GM18870 (cell line): ENCODE measurements at regions not wholly inside any gene's neighbourhood (a gene's known extent, or its start where the extent isn't known, plus 50 kb on each side); places are given as distances from the start of the nearest gene placed in this dataset.

Experiments
- ATAC-seq: cut with Tn5 transposase; IDR thresholded peaks from one replicate; pipeline ENCODE4 v1.9.1; 2021; ENCODE audit warnings: moderate library complexity; ENCODE audit not compliant: unreplicated experiment

DNA sequence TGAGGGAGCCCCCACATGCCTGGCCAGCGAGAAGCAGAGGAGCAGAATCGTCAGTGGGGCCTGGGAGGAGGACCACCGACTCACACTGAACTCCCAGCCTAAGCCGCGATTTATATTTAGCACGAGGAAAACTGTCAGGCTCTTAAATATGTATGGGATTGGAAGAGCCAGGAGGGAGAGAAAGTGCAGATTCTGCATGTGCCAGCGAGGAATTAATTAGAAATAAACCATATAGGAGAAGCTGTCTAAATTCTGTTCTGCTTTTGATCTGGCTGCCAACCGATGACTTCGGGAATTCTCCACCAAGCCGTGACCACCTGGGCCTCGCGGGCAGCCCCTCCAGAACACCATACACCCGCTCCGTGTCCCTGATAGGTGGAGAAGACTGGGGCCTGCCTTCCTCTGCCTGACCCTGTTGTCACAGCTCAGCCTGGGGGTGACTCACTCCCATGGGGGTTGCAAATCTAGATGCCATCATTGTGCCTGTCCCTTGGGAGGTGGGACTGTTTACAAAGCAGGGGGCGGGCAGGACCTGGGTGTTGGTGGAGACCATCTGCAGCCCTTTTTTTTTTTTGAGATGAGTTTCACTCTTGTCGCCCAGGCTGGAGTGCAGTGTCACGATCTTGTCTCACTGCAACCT is 91.1 kb upstream of the PMEPA1 start:
- no peak for ATAC-seq

DNA sequence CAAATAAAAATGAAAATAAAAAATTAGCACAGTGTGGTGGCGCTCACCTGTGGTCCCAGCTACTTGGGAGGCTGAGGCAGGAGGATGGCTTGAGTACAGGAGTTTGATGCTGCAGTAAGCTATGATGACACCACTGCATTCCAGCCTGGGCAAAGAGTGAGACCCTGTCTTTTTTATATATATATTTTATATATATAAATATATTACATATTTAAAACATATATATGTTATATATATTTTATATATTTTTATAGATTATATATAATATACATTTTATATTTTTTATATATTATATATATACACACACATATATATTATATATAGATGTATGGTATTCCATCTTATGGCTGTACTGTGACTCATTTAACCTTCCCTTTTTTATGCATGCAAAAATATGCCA is 87.6 kb upstream of the PMEPA1 start:
- no peak for ATAC-seq

DNA sequence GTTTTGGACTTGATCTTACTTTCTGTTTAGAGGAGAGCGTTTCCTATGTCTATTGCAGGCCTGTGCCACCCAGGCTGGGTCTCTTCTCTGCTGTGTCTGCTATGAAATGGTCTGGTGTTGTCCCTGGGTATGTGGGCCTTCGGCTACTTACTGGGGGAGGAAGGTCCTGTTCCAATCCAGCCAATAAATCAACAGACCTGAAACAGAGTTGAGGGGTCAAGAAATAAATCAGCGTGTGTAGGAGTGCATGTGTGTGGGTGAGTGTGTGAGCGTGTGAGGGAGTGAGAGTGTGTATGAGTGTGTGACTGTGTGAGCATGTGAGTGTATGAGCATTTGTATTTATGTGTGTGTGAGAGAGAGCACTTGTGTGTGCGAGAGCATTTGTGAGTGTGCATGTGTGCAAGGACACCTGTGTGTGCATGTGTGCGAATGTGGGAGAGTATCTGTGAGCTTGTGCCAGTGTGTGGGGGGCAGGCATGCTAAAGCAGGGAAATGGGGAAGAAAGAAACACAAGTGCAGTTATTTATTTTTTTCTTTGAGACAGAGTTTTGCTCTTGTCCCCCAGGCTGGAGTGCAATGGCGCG is 86.3 kb upstream of the PMEPA1 start:
- ATAC-seq = no peak

DNA sequence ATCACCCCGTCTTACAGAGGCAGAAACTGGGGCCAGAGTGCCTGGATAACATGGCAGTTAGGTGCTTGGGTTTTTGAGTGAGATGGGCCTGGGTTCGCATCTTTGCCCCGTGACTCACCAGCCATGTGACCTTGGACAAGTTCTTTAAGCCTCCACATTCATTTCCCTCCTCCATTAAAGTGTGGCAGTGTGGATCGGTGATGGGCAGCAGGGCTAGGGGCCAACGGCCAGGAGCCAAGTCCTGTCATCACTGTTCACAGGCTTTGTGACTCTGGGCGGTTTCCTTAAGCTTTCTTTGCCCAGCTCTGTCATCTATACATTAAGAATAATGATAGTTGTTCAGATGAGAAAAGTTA is 85.5 kb upstream of the PMEPA1 start:
- ATAC-seq = no peak

DNA sequence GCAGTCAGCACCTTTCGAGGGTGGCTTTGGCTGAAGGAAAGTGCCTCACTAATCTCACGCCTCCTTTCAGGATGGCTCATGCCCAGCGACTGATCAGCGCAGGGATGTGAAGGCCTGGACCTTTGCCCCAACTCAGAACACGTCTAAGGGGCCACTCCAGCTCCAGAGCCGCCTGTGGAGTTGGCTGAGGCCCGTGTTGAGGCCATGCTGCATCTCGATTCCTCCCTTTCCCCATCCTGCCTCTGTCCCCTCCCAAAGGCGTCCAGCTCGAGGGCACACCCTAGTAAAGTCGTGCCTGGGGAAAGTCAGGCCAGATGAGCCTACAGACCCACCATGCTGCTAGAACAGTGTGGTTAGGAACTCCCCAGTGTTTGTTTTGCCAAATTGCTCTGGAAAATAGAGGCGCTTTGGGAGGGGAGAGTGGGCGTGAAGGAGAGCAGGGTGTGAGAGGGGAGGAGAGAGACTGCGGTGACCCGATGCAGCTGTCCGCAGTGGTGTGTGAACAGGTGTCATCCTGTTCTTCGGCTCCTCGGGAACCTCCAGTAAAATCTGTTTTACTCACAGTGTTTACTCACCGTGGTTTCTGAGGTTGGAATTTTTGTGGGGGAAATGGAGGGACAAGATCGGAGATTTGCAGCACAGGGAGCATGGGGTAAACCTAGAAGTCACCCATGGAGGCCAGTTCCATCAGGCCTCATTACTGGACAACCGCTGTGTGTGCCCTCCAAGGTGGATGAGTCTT is 85.0 kb upstream of the PMEPA1 start:
- ATAC-seq = no peak

DNA sequence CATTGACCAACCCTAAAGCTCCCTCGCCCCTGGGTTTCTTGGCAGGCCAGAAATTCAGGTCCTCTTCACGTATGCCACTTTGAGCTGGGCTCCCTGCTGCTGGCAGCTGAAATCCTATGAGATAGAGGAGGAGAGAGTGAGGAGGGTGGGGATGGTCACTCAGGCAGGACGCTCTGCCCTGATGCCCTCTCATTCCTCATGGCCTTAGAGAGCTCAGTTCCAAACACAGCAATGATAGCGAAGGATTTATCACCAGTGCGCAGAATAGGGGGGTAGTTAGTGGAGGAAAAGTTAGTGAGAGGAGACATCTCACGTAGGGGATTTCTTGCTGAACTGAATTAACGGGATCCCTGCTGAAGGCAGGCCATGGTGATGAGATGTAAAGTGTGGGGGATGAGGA is 84.2 kb upstream of the PMEPA1 start:
- no peak for ATAC-seq

DNA sequence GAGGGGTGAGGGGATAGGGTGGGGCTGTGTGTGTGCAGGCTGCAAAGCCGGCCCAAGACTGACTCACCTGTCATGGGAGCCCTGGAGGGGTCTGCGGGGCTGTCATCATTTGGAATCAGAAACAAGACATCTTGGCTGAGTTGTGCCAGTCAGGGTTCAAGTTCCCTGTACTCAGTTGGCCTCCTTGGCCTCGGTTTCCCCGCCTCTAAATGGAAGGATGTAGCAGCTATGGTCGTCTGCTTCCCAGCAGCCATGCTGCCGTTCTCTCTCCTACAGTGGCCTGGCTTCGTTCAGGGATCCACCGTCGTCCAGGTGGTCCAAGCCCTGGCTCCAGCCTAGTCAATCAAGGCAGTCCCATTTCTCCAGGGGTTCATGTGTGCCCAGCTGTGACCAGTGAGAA is 83.6 kb upstream of the PMEPA1 start:
- ATAC-seq = no peak

DNA sequence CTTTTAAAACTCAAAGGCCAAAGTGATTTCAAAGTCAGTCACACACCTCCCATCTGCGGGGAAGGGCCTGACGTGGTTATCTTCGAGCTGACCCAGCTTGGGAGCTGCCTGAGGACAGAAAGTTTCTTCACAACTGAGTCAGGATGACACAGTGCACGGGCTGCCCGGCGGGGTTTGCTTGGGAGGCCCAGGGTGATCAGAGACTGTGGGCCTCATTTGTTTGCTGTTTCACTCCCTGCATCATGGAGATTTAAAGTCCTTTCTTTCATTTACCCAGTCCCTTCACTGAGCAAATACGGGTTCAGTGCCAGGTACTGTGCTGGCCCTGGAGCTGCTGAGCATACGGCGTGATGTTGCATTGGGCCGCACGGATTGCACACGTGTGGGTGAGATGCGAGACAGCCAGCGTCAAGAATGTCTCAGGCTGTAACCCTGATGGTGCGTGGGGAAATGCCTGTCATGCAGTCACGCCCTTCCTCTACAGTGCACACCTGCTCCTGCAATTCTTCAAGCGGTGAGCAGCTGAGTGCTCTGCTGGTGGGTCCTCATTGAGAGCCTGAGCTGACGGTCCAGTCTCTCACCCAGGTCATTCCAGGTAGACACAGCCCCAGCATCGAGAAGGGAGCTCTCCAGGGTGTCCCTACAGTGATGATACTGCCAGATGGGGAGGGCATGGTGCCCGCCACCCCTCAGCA is 82.7 kb upstream of the PMEPA1 start:
- no peak for ATAC-seq

DNA sequence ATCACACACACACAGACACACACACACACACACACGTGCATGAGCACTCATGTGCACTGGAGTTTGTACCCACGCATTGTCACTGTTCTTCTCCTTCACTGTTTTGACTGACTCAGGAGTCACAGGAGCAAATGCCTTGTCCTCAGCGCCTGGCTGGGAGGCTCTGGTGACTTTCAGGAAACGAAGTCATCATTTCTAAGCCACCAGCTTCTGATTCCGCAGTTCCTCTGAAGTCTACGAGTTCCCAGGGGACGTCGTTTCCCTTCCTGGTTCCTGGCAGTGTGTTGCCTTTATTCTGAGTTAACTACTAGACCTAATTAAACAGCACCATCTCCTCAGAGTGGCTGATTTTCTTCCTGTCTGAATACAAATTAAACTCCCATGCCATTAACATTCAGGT is 82.2 kb upstream of the PMEPA1 start:
- ATAC-seq = no peak

DNA sequence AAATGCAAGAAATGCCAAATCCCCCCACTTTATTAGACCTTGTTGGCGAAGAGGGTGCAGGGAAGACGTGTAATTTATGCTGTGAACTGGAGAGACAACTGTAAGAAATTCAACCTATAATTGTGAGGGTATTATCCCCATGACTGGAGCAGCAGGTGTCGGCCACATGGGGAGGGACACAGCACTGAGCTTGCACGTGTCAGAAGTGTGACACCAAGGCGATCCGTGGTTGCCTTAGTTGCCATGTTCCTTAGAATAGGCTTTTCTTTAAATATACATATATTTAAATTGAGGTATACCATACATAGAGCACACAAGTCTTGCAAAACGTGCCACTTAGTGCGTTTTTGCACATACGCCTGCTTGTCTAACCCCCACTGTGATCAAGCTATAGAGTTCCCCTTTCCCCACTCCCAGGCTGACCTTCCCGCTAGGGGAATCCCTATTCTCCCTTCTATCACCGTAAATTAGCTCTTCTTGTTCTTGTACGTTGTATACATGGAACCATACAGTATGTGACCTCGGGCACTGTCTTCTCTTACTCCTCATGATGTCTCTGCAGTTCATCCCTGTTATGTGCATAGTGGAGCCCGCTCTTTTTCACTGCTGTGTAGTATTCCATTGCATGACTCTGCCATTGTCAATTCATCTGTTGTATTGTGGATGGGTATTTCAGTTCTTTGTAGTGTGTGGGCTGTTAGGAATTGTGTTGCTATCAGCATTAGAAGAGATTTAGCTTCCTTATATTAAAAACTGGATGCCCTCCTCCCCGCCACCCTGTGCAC is 81.6 kb upstream of the PMEPA1 start:
- ATAC-seq = no peak

DNA sequence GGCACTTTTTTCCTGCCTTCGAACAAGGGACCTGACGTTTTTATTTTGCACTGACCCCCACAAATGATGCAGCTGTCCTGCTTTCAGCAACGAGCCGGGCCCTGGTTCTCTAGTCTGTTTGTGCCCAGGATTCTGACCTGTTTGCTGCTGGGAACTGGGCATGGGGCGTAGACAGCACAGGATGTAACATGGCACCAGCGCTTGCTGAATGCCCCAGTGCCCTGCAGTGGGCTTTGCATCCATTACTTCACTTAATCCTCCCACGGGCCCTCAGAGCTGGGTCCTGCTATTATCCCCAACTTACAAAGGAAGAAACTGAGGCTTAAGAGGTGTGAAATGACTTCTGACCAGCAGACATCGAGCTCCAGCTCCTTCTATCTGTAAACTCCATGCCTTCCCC is 80.4 kb upstream of the PMEPA1 start:
- no peak for ATAC-seq

DNA sequence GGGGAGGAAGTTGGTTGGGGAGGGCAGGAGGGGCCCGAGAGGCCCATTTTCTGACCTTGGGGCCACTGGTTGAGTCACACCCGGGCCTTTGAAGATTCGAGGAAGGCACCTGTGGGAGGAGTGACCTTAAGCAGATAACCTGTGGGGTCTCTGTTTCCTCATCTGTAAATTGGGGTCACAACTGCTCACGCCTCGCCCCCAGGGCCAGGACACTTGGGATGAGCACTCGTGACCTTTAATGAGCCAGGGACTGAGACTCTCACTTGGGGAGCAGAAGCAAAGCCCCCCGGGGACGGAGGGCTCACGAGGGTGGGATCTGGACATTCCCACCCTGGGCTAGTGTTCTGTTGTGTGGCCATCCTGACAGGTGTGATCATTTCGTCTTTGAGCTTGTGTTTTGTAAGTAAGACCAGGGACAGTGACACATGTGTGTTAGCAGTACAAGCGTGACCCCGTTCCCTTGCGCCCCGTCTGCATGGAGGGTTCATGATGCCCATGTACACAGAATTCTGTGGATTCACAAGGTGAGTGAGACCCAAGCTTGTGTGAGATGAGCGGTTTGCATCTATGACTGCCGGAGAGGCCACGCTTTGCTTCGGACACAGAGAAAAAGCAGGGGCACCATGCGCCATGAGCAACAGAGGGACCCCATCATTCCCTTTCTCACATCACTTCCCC is 79.3 kb upstream of the PMEPA1 start:
- no peak for ATAC-seq

DNA sequence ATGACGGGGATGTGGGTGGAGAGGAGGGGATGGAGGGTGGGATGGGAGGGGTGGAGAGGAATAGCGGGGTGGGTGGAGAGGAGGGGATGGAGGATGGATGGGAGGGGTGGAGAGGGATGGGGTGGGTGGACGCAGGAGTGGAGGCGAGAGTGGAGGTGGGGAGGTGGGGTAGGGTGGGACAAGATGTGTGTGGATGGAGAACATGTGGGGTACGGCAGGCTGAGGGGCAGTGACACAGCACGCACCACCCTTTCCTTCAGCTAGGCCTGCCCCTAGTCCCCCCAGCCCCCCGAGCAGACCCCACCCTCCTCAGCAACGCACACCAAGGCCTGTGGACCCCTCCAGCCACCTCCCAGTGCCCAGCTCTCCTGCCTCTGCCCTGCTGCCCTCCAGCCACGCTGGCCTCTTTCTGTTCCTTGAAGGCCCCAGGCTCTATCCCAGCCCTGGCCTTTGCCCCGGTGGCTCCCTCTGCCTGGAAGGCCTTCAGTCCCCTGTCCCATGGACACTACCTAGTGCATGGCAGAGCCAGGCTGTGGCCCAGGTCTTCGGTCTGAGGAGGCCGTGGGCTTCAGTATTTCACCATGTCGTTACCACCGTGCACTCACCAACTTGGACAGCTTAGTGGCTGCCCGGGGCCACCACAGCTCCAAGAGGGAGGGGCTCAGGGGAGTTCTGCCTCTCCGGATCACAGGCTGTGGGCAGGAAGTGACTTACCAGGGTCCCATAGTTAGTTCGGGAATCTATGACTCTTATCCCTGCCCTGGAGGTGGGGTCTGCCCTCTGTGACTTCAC is 78.4 kb upstream of the PMEPA1 start:
- no peak for ATAC-seq

DNA sequence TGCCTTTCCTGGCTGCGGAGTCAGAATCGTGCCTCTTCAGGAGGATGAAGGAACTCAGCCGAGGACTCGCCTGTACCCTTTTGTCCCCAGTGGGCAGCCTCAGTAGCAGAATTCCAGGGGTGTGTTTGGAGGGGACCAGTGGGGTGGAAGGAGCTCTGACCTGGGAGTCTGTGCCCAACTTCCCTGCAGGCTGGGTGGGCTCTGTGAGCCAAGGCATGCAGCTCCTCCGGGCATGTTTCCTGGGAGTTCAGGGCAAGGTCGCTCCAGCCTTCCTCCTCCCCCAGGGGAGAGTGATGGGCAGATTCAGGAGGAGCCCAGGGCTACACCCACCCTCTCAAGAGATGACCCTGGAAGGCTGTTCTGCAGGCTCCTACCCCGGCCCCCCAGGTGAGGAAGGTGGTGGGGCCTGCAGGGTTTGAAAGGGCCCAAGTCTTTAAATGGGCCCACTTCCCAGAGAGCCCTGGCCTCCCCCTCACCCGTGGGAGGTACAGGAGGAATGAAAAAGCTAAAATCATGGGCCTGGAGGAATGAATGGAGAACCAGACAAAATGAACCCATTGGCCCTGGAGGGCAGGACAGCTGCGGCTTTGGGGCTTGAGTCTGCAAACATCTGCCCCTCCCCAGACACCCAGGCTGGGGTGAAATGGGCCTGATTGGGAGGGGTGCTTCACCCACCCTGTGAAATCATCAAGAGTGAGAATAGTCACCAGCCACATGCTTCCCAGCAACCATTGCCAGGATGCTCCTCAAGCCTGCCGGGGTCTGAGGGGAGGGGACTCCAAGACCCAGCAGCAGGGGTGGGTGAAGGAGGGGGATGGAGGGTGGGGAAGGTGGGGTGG is 77.6 kb upstream of the PMEPA1 start:
- no peak for ATAC-seq

DNA sequence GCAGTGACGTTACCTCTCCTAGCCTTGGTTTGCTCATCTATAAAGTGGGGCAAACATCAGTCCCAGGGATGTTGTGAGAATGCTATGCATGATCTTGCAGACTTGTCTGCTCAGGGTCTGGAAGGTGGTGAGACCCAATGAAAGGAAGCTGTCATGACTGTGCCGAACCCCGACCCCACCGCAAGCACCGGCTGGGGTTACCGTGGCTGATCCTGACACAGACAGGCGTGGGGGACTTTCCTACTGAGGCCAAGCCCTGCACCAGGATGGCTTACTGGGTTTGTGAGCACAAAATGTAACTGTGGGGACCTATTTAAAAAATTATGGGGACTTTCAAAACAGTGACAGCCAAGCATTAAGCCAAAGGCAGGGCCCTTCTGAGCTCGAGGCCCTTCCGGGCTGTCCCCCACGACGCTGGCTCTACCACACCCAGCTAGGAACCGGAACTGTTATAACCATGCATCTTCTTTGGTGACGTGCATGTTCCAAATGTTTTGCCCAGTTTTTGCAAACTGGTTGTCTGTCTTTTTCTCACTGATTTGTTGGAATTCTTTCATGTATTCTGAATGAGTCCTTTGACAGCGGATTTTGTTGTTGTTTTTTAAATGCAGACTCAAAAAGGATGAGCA is 76.6 kb upstream of the PMEPA1 start:
- ATAC-seq = no peak

DNA sequence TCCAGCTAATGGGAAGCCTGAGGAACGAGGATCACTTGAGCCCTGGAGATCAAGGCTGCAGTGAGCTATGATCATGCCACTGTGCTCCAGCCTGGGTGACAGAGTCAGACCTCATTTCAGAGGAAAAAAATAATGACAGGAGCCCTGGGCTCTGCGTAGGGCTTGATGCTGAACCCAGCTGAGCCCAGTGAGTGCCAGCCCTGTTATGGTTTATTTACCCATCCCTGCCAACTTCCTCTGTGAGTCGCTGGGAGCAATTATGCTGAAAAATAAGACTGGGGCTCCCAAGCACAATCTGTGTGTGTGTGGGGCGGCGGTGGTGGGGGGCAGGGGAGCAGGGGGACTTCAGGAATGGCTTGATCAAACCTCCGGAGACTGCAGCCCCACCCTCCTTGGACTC is 75.9 kb upstream of the PMEPA1 start:
- ATAC-seq = no peak

DNA sequence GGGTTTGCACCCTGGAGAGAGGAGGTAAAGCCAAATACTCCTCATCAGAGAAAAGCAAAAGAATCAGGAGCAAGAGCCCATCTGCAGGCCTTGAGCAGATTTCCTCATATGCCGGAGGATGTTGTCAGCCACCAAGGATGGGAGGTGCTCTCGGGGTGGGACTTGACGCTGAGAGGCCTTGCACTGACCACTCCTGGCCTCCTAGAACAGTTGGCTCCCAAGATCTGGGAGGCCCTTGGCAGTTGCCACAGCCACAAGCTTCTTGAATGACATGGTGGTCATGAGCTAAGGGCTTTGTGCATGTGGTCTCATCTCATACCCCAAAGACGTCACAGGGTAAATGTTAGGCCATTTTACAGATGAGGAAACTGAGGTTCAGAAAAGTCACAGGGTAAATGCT is 75.2 kb upstream of the PMEPA1 start:
- no peak for ATAC-seq

DNA sequence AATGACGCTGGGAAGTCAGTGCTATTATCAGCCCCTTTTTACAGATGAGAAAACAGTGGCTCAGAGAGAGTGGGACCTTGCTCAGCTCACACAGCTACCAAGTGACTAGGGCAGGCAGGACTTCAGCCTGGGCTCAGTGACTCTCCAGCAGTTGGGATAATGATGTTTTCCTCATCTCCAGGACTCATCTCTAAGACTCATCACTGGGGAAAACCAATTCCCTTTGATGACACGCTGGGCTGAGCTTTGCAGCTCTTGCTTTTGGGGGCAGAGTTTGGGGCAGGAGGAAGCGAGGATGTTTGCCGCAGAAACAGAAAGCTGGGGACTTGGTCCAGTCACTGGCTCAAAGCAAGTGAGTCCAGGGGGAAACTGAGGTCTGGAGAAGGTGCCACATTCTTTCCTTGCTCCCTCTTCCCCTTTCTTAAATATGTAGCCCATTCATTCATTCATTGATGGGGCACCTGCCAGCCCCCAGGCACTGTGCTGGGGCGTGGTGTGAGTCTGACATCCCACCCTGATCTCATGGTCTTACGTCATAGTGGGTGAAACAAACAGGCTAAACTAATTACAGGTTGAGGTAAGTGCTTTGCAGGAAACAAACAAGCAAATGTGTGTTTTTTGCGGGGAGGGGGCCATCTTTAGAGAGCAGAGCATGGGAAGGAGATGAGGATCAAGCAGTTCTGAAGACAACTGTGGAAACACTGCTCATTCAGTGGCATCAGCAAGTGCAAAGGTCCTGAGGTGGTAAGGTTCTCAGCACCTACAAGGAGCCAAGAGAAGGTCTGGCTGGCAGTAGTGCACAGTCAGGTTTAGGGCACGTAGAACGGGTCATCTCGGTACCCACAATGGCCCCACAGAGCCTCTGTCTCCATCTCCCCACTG is 74.4 kb upstream of the PMEPA1 start:
- no peak for ATAC-seq
